ENCODE measurements at regions not wholly inside any gene's neighbourhood (a gene's known extent, or its start where the extent isn't known, plus 50 kb on each side); places are given as distances from the start of the nearest gene placed in this dataset.

GRCh38 chr5:20224046-20224445 is 236.0 kb upstream of the CDH18 start:
- TF ChIP-seq EZH2 (IDR thresholded peaks at IDR 0.05; ENCODE audit: low read length) = no peak
- no peak for TF ChIP-seq CTCF (optimal IDR thresholded peaks at IDR 0.05 in 1 of 3, IDR thresholded peaks at IDR 0.05 in 1 of 3, conservative IDR thresholded peaks at IDR 0.05 in 1 of 3; ENCODE audit: extremely low read depth in 1 of 3, insufficient read depth in 2 of 3, low read length in 3 of 3)
